Upper lobe of left lung (tissue), 6 donors: ENCODE measurements at regions not wholly inside any gene's neighbourhood (a gene's known extent, or its start where the extent isn't known, plus 50 kb on each side); places are given as distances from the start of the nearest gene placed in this dataset.
"Not testable (repeated sequence)": the region's sequence is repeated elsewhere in the genome, so short reads cannot be mapped to it uniquely, and the experiment has no call there.

Source experiments
- ATAC-seq, 2 donors: fragments of 200-7000 bp; cut with Tn5 transposase; one replicate each; pipeline ENCODE4 v1.9.1; 2022; ENCODE audit warnings: mild to moderate bottlenecking in 2 of 2, moderate library complexity in 2 of 2; ENCODE audit not compliant: low FRiP score in 2 of 2
- DNase-seq, 2 donors: peaks; one replicate each; pipeline ENCODE4 v3.0.0-alpha.2; 2019 to 2020
- H3K27ac ChIP-seq, 4 donors: fragments of 200-600 bp; sonication (generic); one replicate each; pipeline ENCODE4 v1.5.1; 2016 to 2019
- H3K27me3 ChIP-seq, 4 donors: fragments of 200-600 bp; sonication (generic); one replicate each; pipeline ENCODE4 v1.5.1; 2017 to 2019
- H3K36me3 ChIP-seq, 4 donors: fragments of 200-600 bp; sonication (generic); one replicate each; pipeline ENCODE4 v1.5.1; 2016 to 2019
- H3K4me1 ChIP-seq, 4 donors: fragments of 200-600 bp; sonication (generic); one replicate each; pipeline ENCODE4 v1.5.1; 2018 to 2019
- H3K4me3 ChIP-seq, 4 donors: fragments of 200-600 bp; sonication (generic); one replicate each; pipeline ENCODE4 v1.5.1; 2017 to 2019; ENCODE audit warnings: mild to moderate bottlenecking in 2 of 4, moderate library complexity in 1 of 4
- H3K9me3 ChIP-seq, 4 donors: fragments of 200-600 bp; sonication (generic); one replicate each; pipeline ENCODE4 v1.5.1; 2018 to 2019
- CTCF ChIP-seq, 6 experiments: fragments of 450-650 bp in 4 of 6; fragments of 200-600 bp in 2 of 6; sonication (generic) in 2 of 6; IDR thresholded peaks; one replicate each; pipeline ENCODE4 v1.5.1; 2016 to 2019; ENCODE audit warnings: antibody characterized with exemption in 6 of 6
- EP300 ChIP-seq, 4 donors: sonication (generic); formaldehyde crosslinking; IDR thresholded peaks; one replicate each; pipeline ENCODE4 v1.5.1; 2017; ENCODE audit warnings: antibody characterized with exemption in 4 of 4, control low read depth in 2 of 4
- POLR2A ChIP-seq, 4 donors: fragments of 450-650 bp; IDR thresholded peaks; one replicate each; pipeline ENCODE4 v1.5.1; 2016 to 2017; ENCODE audit warnings: antibody characterized with exemption in 4 of 4, mild to moderate bottlenecking in 2 of 4
- POLR2AphosphoS5 ChIP-seq, 2 donors: sonication (generic); formaldehyde crosslinking; IDR thresholded peaks; one replicate each; pipeline ENCODE4 v1.5.1; 2017; ENCODE audit warnings: antibody characterized with exemption in 2 of 2
- WGBS, 2 donors: methylation state at CpG; one replicate each; pipeline ENCODE4 v1.1.5; 2017 to 2018; 5-methylcytosine and 5-hydroxymethylcytosine counted together
- donor health status: DM: no; HTN: no; CAD: no; lungs with moderate emphysema.
- donor health status: DM: no; HTN: yes; CAD: no; lungs with severe emphysema.

GRCh38 chr2:209240204-209240603, 183.6 kb upstream of the MAP2 start:
- no peak overlapping the region for H3K27ac ChIP-seq
- no peaks in the 10 kb centered on the region for H3K4me1 ChIP-seq
- ATAC-seq (no peak), DNase-seq (no peak)
- no peaks in the 10 kb centered on the region for H3K36me3 ChIP-seq
- no peak overlapping the region for H3K4me3 ChIP-seq
- peaks cover 0 to 8% (median 0%) of the 10 kb centered on the region in 4 donors for H3K9me3 ChIP-seq
- TF ChIP-seq EP300 (IDR thresholded peaks at IDR 0.05) (no peak), POLR2AphosphoS5 (IDR thresholded peaks at IDR 0.05) (no peak), POLR2A (IDR thresholded peaks at IDR 0.05) (no peak), CTCF (IDR thresholded peaks at IDR 0.05) (no peak)
- 41 to 44% methylated on average over 1 of the region's 1 CpG for WGBS, 2 donors
- no peaks in the 10 kb centered on the region for H3K27me3 ChIP-seq

DNA sequence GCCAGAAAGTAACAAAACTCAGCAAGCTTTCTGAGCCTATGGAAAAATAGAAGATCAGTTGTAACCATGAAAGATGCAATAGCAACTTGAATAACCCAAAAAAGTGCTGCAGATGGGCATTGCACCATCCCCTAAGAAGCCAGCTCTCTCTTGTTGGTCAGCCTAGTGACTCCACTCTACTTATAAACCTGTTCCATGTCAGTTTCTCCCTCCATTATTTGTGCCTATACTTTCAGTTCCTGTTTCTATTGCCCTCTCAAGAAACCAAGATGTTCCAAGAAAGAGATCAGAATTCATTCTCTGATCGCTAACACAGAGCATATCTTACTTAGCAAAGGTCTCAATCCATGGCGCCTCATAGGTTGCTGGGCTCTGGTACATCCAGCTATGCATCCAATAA, 170.3 kb upstream of the MAP2 start:
- ATAC-seq (no peak), DNase-seq (no peak)
- H3K4me1 ChIP-seq: no peaks in the 10 kb centered on the region
- H3K27ac ChIP-seq: no peak overlapping the region
- WGBS, 2 donors: 44 to 91% methylated on average over 2 of the region's 2 CpGs
- H3K27me3 ChIP-seq: no peaks in the 10 kb centered on the region
- TF ChIP-seq EP300 (IDR thresholded peaks at IDR 0.05) (no peak), POLR2AphosphoS5 (IDR thresholded peaks at IDR 0.05) (no peak), CTCF (IDR thresholded peaks at IDR 0.05) (no peak), POLR2A (IDR thresholded peaks at IDR 0.05) (no peak)
- no peaks in the 10 kb centered on the region for H3K36me3 ChIP-seq
- no peak overlapping the region for H3K4me3 ChIP-seq
- H3K9me3 ChIP-seq: no peaks in the 10 kb centered on the region

DNA sequence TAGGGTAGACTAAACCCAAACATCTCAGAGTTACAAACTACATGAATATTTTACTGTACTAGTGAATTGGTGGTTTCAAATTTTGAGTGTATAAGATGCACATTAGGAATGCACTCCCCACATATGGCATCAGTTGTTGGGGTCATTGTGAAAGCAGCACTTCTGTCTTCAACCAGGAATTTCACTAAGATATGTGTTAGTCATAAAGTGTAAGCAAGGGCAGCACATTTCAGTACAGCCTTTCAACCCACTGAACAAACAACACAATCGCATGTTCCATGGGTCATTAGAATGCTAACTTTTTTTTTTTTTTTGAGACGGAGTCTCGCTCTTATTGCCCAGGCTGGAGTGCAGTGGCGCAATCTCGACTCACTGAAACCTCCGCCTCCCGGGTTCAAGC, 164.1 kb upstream of the MAP2 start:
- 95 to 97% methylated on average over 7 of the region's 7 CpGs for WGBS, 2 donors
- no peak overlapping the region for H3K27ac ChIP-seq
- TF ChIP-seq EP300 (IDR thresholded peaks at IDR 0.05) (no peak), POLR2AphosphoS5 (IDR thresholded peaks at IDR 0.05) (no peak), POLR2A (IDR thresholded peaks at IDR 0.05) (no peak), CTCF (IDR thresholded peaks at IDR 0.05) (no peak)

DNA sequence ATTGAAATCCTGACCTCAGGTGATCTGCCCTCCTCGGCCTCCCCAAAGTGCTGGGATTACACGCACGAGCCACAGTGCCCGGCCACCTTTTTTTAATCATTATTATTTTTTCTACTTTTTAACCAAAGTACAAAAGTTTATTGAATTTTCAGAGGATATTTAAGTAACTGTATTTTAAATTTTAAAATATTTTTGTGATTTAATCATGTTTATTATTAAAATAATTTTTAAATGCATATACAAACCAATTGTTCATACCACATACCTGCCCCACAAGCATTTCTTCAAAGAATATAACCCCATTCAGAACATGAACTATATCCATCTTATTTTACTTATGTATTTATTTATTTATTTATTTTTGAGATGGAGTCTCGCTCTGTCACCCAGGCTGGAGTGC, 163.6 kb upstream of the MAP2 start:
- ATAC-seq: no peak
- Histone ChIP-seq H3K27ac (no peak overlapping the region), H3K9me3 (no peaks in the 10 kb centered on the region), H3K27me3 (no peaks in the 10 kb centered on the region), H3K4me3 (no peak overlapping the region), H3K36me3 (no peaks in the 10 kb centered on the region), H3K4me1 (no peaks in the 10 kb centered on the region)
- 94 to 97% methylated on average over 5 of the region's 5 CpGs for WGBS, 2 donors
- TF ChIP-seq EP300 (IDR thresholded peaks at IDR 0.05) (no peak), POLR2A (IDR thresholded peaks at IDR 0.05) (no peak), POLR2AphosphoS5 (IDR thresholded peaks at IDR 0.05) (no peak), CTCF (IDR thresholded peaks at IDR 0.05) (no peak)
- no peak for DNase-seq

More for the DNA sequence above, 164.1 kb upstream of the MAP2 start:
- Histone ChIP-seq H3K9me3 (no peaks in the 10 kb centered on the region), H3K36me3 (no peaks in the 10 kb centered on the region), H3K4me3 (no peak overlapping the region), H3K27me3 (no peaks in the 10 kb centered on the region), H3K4me1 (no peaks in the 10 kb centered on the region)
- ATAC-seq: no peak
- no peak for DNase-seq

GRCh38 chr2:209261366-209262053, 162.3 kb upstream of the MAP2 start:
- H3K4me3 ChIP-seq, ATAC-seq, H3K36me3 ChIP-seq, H3K9me3 ChIP-seq, H3K27ac ChIP-seq, H3K27me3 ChIP-seq, H3K4me1 ChIP-seq: not testable (repeated sequence)
- WGBS, 2 donors: 82 to 85% methylated on average over 11 to 16 of the region's 16 CpGs
- peak in 1 of 2 donors; percentile 10 for DNase-seq
